ENCODE measurements at regions not wholly inside any gene's neighbourhood (a gene's known extent, or its start where the extent isn't known, plus 50 kb on each side); places are given as distances from the start of the nearest gene placed in this dataset.
A peak's percentile ranks its signal among the peaks of the same experiment; 100 is the strongest.
"Not testable (repeated sequence)": the region's sequence is repeated elsewhere in the genome, so short reads cannot be mapped to it uniquely, and the experiment has no call there.

GRCh38 chr4:30837861-30838260, 117.7 kb downstream of the PCDH7 start:
- no peak for DNase-seq (ENCODE audit: low spot score)

- DNase-seq (ENCODE audit: low spot score) = no peak
Measured at GRCh38 chr4:30838331-30838730, 118.2 kb downstream of the PCDH7 start.

GRCh38 chr4:30839583-30840520, 119.7 kb downstream of the PCDH7 start:
- DNase-seq (ENCODE audit: low spot score) = no peak

DNA sequence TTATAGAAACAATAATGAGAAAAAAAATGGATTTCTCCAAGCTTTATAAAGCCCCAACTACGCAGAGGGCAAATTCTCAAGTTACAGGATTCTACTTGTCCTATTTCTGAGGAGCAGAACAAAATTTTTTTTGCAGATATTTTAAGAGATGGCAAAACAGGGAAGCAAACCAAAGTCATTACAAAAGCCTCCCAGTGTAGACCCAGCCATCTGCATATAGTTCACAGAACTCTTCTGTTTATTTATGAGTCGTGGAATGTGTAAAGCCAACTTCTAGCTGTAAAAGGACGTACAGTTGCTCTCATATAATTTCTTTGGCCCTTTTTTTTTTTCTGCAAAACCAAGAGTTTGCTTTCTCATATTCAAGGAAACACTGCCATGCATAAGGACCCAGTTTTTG, 120.4 kb downstream of the PCDH7 start:
- no peak for DNase-seq (ENCODE audit: low spot score)

DNA sequence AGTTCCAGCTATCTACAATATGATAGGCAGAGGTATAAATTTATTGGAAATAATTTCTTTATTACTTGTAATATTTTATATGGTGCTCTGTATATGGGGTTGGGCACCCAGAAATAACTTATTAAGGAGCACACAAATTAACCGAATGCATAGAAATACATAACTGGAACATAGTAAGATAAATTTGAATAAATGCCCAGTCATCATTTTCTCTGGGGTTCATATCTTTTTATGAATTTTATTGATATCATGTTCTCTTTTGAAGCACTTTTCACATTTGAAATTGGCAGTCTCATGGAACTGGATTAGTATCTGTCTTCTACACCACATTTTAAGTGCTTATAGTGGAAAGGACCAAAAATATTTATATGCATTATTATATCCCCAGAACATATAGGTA, 122.0 kb downstream of the PCDH7 start:
- DNase-seq (ENCODE audit: low spot score) = no peak

DNA sequence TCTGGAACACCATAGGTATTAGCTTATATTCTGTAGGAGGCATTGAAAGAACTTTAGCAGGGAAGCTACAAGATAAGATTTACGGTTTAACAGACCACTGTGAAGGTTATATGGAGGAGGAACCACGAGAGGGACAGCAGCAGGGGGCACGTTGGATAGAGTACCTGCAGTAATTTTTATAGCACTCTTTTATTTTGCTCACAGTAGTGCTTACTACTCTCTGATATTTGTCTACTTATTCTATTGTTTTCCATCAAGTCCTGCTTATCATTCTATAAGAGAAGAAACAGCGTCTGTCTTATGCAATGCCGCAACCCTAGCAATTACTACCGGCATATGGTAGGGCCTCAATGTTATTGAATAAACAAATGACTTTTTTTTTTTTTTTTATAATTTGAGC, 122.5 kb downstream of the PCDH7 start:
- no peak for DNase-seq (ENCODE audit: low spot score)

- DNase-seq (ENCODE audit: low spot score) = no peak
Measured at GRCh38 chr4:30844861-30845582, 124.9 kb downstream of the PCDH7 start.

DNA sequence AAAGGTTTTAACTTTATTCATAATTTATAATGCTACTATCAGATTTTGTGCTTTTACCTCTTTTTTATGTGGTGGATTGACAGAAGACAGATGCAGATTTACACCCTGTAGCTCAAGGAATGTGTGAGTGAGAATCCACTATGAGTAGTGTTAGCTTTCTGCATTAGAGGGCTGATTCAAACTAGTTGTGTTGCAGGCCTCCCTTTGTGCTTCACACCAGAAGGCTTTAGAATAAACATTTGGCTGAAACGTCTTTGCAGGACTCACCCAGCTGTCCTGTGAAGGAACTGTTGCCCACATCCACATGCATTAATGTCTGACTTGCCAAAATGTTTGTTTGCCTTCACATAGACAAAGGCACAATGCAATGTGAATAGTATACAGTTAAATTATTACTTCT, 127.0 kb downstream of the PCDH7 start:
- no peak for DNase-seq (ENCODE audit: low spot score)

- no peak for DNase-seq (ENCODE audit: low spot score)
Measured at GRCh38 chr4:30847958-30848357, 127.8 kb downstream of the PCDH7 start.

DNA sequence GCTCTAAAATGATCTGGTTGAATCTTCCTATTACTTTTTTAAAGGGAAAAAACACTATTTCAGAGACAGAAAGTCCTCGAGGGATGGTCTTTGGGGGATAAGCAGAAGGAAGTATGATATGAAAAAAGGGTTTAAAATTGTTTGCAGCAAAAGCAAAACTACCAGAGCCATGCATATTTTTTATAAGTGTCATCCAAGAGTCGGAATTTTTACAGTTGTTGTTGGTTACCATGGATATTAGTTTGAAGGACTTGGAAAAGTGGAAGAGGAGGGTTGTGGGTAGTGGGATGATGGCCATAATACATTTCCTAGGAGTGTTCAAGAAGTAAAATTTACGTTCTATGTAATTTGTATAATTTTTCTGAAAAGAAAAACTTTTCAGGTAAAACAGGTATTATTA, 134.4 kb downstream of the PCDH7 start:
- no peak for DNase-seq (ENCODE audit: low spot score)

GRCh38 chr4:30855232-30855631, 135.1 kb downstream of the PCDH7 start:
- DNase-seq (ENCODE audit: low spot score) = no peak

- DNase-seq (ENCODE audit: low spot score) = no peak
Measured at GRCh38 chr4:30856795-30857564, 136.8 kb downstream of the PCDH7 start.

DNA sequence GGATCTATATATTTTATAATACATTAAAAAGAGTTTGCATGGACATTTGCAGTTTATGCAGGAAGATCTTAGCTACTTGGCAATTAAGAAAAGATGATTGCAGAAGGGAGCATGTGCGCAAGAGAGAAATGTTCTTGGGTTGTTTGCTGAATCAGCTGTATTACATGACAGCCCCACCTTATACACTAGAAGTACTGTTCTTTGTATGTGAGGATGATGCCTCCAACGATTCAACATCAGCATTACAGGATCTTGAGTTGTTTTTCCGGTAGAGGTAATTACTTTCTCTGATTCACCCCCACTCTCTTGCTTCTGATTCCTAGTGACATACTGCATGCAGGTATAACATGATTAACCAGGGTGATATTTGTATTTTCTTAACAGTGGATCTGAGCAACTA, 140.8 kb downstream of the PCDH7 start:
- peak; percentile 8 for DNase-seq (ENCODE audit: low spot score)

DNA sequence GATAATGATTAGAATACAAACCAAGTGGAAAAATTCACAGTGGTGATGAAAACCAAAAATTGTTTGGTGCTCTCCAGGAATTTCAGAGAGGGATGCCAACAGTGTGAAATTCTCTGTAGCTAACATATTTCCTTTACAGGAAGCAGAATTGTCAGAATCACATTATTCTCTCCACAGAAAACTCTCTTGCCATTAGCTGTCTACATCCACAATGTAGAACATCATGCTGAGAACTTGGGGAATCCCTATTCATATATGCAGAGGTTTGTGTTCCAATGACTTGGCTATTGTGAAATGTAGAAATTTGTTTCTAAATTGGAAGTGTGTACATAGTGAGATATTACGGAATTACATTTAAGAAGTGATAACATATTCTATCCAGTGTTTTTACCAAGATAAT, 142.0 kb downstream of the PCDH7 start:
- no peak for DNase-seq (ENCODE audit: low spot score)

DNA sequence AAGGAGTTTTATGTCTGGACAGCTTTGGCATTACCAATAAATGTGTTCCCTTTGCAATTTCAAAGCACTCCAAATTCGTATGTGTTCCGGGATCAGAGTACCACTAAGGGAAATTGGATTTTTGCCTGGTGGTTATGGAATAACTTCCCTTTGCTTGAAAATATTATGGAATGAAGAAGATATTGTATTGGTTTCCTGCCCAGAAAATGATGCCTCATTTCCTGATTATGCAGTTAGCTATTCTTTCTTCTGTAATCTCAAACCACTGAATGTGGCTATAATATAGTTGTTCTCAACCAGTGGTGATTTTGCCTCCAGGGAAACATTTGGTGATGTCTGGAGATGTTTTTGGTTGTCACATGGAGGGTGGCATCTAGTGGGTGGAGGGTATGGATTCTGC, 142.9 kb downstream of the PCDH7 start:
- DNase-seq (ENCODE audit: low spot score) = no peak

DNA sequence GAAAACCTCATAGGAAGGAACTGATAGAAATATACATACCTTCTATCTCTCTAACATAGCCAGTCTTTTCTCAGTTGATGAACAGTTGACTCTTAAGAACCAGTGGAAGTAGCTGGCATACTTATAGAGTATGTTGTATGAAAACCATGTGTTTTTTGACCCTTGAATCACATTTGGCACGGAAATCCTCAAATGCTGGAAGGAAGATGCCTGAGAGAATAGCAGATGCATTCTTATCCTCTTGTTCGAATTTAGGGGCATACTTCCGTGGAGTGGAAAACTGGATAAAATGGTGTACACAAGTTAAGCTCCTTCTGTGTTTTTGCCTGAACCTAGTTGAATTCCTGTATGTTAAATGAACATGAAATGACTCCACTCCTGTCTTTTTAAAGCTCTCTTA, 145.5 kb downstream of the PCDH7 start:
- no peak for DNase-seq (ENCODE audit: low spot score)

GRCh38 chr4:30866346-30866745, 146.2 kb downstream of the PCDH7 start:
- DNase-seq (ENCODE audit: low spot score) = no peak

- no peak for DNase-seq (ENCODE audit: low spot score)
Measured at GRCh38 chr4:30866907-30867306, 146.7 kb downstream of the PCDH7 start.

DNA sequence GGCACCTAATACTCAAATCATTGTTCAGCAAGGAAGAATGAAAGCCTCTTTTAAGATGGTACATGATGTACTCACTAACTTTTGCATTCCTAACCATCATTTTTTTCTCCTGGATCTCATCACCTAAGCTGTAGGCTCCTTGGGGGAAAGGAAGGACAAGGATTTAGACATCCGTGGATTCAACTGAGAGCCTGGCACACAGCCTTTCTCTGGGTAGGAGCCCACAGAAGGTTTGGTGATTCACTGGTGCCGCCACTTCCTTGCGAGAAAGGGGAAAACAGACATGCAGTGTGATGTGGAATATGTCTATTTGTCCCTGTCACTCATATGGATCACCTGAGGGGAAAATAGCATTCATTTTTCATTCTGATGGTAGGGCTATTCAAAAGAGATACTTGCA, 147.3 kb downstream of the PCDH7 start:
- no peak for DNase-seq (ENCODE audit: low spot score)

GRCh38 chr4:30868111-30868895, 148.1 kb downstream of the PCDH7 start:
- no peak for DNase-seq (ENCODE audit: low spot score)

GRCh38 chr4:30869387-30869786, 149.2 kb downstream of the PCDH7 start:
- not testable (repeated sequence) for DNase-seq (ENCODE audit: low spot score)

DNA sequence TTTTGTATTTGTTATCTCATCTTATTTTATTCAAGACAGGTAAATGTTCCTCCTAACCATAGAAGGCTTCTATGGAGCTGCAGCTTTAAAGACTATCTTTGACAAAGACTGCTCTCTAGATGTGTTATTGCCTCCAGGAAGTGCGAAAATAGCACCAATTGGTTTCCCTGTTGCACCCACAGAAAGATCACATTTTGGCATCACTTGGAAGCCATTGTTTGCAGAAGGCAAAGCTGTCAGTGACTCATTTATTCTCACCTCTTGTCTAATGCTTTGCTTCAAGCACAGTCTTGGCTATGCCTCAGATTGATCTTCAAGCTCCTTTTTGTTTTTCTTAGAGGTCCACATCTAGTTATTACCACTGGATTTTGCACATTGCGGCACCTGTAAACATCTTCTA, 150.3 kb downstream of the PCDH7 start:
- DNase-seq (ENCODE audit: low spot score) = no peak

Measured in COLO829 (cell line).